ENCODE measurements at regions not wholly inside any gene's neighbourhood (a gene's known extent, or its start where the extent isn't known, plus 50 kb on each side); places are given as distances from the start of the nearest gene placed in this dataset.
A peak's percentile ranks its signal among the peaks of the same experiment; 100 is the strongest.
"Not testable (repeated sequence)": the region's sequence is repeated elsewhere in the genome, so short reads cannot be mapped to it uniquely, and the experiment has no call there.

- DNase-seq (peak in 1 of 10 donors; percentile 63), ATAC-seq (no peak)
- peaks cover 0 to 6% (median under 1%) of the 10 kb centered on the region in 4 donors for H3K4me1 Mint-ChIP-seq
- POLR2A ChIA-PET: no interaction called here
- no peak overlapping the region for H3K27ac Mint-ChIP-seq
- H3K27me3 Mint-ChIP-seq: peaks cover 10 to 72% (median 41%) of the 10 kb centered on the region in 5 donors
- no peaks in the 10 kb centered on the region for H3K36me3 Mint-ChIP-seq
- peaks cover 0 to 1% (median 0%) of the 10 kb centered on the region in 9 donors for H3K9me3 Mint-ChIP-seq
- no peak overlapping the region for H3K4me3 Mint-ChIP-seq
Observed at GRCh38 chr11:69912161-69912910, 93.1 kb upstream of the FGF3 start.

DNA sequence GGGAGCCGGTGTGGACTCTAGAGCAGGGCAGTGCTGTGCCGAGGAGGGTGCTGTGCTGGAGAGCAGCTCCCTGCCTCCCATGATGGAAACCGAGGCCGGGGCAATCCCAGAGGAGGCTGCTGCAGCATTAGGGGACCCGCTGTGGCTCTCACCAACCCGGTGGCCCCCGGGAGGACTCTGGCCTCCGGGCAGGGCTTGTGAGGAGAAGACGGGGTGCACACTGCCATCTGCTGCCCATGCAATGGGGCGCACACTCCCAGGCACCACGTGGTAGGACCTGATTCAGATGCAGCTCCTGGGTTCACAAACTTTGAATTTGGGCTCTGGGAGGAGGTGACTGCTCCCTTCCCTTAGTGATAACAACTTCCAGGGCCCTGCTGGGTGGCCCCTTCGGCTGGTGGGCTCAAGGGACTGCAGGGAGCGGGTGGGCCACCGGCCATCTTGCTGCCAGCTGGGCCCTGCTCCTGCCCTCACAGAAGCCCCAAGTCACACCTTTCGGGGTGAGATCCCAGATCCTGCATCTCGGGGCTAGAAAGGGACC is 93.8 kb upstream of the FGF3 start:
- no peaks in the 10 kb centered on the region for H3K36me3 Mint-ChIP-seq
- DNase-seq: no peak
- H3K4me3 Mint-ChIP-seq: no peak overlapping the region
- peaks cover 10 to 73% (median 45%) of the 10 kb centered on the region in 5 donors for H3K27me3 Mint-ChIP-seq
- peaks cover 0 to 6% (median under 1%) of the 10 kb centered on the region in 4 donors for H3K4me1 Mint-ChIP-seq
- ATAC-seq: no peak
- POLR2A ChIA-PET: no interaction called here
- peaks cover 0 to 1% (median 0%) of the 10 kb centered on the region in 9 donors for H3K9me3 Mint-ChIP-seq
- no peak overlapping the region for H3K27ac Mint-ChIP-seq

GRCh38 chr11:69913591-69914285 is 94.5 kb upstream of the FGF3 start:
- Mint-ChIP-seq H3K36me3 (no peaks in the 10 kb centered on the region), H3K9me3 (peaks cover 0 to 1% (median 0%) of the 10 kb centered on the region in 9 donors), H3K4me3 (no peak overlapping the region), H3K27me3 (peaks cover 8 to 71% (median 42%) of the 10 kb centered on the region in 5 donors), H3K27ac (no peak overlapping the region), H3K4me1 (peaks cover 0 to 6% (median 2%) of the 10 kb centered on the region in 4 donors)
- POLR2A ChIA-PET: no interaction called here
- ATAC-seq: no peak
- DNase-seq: peak in 1 of 10 donors; percentile 47

- ATAC-seq (no peak), DNase-seq (peak in 1 of 10 donors; percentile 62)
- Mint-ChIP-seq H3K4me1 (peaks cover 0 to 7% (median 4%) of the 10 kb centered on the region in 4 donors), H3K27me3 (peaks cover 11 to 71% (median 45%) of the 10 kb centered on the region in 5 donors), H3K4me3 (no peak overlapping the region), H3K36me3 (no peaks in the 10 kb centered on the region), H3K27ac (no peak overlapping the region), H3K9me3 (peaks cover 0 to 1% (median 0%) of the 10 kb centered on the region in 9 donors)
- POLR2A ChIA-PET: no interaction called here
Observed at GRCh38 chr11:69914286-69915150, 95.3 kb upstream of the FGF3 start.

DNA sequence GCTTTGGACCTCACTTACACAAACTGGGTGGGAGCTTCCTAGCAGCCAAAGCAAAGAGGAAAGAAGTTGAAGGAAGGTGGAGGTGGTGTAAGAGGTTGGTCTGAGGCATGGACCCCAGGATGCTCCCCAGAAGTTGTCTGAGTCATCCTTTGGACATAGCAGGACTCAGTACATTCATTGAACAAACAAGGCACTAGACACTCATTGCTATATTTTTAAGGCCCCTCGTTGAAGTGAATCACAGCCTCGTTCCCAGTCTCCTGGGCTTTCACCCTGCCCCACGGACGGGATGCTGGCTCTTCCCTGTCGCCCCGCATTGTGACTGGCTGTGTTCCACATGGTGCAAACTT is 95.9 kb upstream of the FGF3 start:
- ATAC-seq: no peak
- POLR2A ChIA-PET: no interaction called here
- no peaks in the 10 kb centered on the region for H3K36me3 Mint-ChIP-seq
- peaks cover 11 to 73% (median 46%) of the 10 kb centered on the region in 5 donors for H3K27me3 Mint-ChIP-seq
- peak overlapping the region in 1 of 10 donors; percentile 28 for H3K27ac Mint-ChIP-seq
- H3K9me3 Mint-ChIP-seq: peaks cover 0 to 1% (median 0%) of the 10 kb centered on the region in 9 donors
- H3K4me3 Mint-ChIP-seq: no peak overlapping the region
- peaks cover 0 to 7% (median 4%) of the 10 kb centered on the region in 4 donors for H3K4me1 Mint-ChIP-seq
- no peak for DNase-seq

- ATAC-seq (no peak), DNase-seq (peak in 4 of 10 donors; percentile 6 to 62 (median 8))
- peaks cover 0 to 7% (median 4%) of the 10 kb centered on the region in 4 donors for H3K4me1 Mint-ChIP-seq
- no peak overlapping the region for H3K4me3 Mint-ChIP-seq
- peaks cover 11 to 73% (median 46%) of the 10 kb centered on the region in 5 donors for H3K27me3 Mint-ChIP-seq
- H3K9me3 Mint-ChIP-seq: peaks cover 0 to 1% (median 0%) of the 10 kb centered on the region in 9 donors
- no peaks in the 10 kb centered on the region for H3K36me3 Mint-ChIP-seq
- peak overlapping the region in 1 of 10 donors; percentile 28 for H3K27ac Mint-ChIP-seq
- POLR2A ChIA-PET: no interaction called here
Observed at GRCh38 chr11:69915501-69916250, 96.5 kb upstream of the FGF3 start.

DNA sequence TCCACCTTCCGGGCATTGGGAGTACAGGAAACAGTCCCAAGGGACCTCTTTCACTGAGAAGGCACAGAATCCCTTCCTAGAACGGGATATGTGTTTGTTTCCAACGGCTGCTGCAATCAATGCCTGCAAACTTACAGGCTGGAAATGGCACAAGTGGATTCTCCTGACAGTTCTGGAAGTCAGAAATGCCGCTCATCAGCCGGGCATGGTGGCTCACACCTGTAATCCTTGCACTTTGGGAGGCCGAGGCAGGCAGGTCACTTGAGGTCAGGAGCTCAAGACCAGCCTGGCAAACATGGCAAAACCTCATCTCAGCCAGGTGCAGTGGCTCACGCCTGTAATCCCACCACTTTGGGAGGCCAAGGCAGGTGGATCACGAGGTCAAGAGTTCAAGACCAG is 97.0 kb upstream of the FGF3 start:
- H3K27me3 Mint-ChIP-seq: peaks cover 8 to 72% (median 43%) of the 10 kb centered on the region in 5 donors
- H3K4me1 Mint-ChIP-seq, H3K36me3 Mint-ChIP-seq, H3K9me3 Mint-ChIP-seq, H3K27ac Mint-ChIP-seq, ATAC-seq, H3K4me3 Mint-ChIP-seq, POLR2A ChIA-PET: not testable (repeated sequence)
- DNase-seq: peak in 1 of 10 donors; percentile 43

DNA sequence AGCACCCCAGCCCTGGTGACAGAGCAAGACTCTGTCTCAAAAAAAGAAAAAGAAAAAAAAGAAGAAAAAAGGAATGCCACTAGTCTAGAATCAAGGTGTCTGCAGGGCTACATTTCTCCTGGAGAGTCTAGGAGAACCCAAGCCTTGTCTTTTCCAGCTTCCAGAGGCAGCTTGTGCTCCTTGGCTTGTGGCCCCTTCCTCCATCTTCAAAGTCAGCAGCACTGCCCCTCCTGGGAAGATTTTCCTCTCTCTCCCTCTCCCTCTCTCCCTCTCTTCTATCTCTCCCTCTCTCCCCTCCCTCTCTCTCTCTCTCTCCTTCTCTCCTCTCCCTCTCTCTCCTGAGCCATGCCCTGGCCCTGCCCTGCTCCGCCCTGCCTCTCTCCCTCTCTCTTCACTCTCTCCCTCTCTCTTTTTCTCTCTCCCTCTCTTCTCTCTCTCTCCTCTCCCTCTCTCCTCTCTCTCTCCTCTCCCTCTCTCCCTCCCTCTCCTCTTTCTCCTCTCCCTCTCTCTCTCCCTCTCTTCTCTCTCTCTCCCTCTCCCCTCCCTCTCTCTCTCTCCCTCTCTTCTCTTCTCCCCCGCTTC is 97.7 kb upstream of the FGF3 start:
- peaks cover 0 to 7% (median 4%) of the 10 kb centered on the region in 4 donors for H3K4me1 Mint-ChIP-seq
- peaks cover 0 to 1% (median 0%) of the 10 kb centered on the region in 9 donors for H3K9me3 Mint-ChIP-seq
- H3K27me3 Mint-ChIP-seq: peaks cover 7 to 72% (median 44%) of the 10 kb centered on the region in 5 donors
- no peak overlapping the region for H3K4me3 Mint-ChIP-seq
- no peaks in the 10 kb centered on the region for H3K36me3 Mint-ChIP-seq
- POLR2A ChIA-PET: no interaction called here
- DNase-seq (no peak), ATAC-seq (no peak)
- no peak overlapping the region for H3K27ac Mint-ChIP-seq

- DNase-seq: no peak
- Mint-ChIP-seq H3K36me3 (no peaks in the 10 kb centered on the region), H3K9me3 (peaks cover 0 to 1% (median 0%) of the 10 kb centered on the region in 9 donors), H3K27ac (no peak overlapping the region), H3K4me3 (no peak overlapping the region), H3K27me3 (peaks cover 6 to 72% (median 44%) of the 10 kb centered on the region in 5 donors), H3K4me1 (peaks cover 0 to 7% (median 4%) of the 10 kb centered on the region in 4 donors)
- POLR2A ChIA-PET: no interaction called here
- no peak for ATAC-seq
Observed at GRCh38 chr11:69917529-69917928, 98.3 kb upstream of the FGF3 start.

DNA sequence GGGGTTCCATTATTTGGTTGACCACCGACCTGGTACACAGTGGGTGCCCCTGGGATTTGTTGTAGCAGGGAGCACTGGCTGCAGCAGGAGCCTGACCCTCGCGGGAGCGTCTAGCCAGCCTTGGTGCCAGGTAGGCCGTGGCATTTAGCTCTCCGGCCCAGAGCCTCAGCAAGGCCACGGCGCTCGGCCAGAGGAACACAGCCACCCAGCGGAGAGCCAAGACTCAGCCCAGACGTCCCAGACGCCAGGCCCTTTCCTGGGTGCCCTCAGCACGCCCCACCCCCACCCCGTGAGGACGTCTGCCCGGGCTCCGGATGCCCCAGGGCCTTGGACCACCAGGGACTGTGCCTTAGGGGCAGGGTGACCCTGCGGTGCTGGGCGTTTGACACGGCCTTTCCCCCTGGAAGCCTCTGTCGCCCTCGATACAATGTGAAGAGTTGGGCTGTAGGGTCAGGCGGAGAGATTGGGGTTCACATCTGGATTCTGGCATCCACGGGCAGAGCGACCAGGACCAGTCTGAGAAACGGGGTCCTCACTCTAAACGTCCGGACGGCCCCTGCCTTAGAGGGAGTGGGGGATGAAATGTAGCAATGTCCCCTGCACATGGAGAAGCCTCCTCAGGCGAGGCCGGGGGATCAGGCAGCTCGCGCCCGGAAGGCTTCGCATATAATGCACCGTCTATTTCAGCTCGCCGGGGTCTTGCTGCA is 99.2 kb upstream of the FGF3 start:
- H3K27me3 Mint-ChIP-seq: peaks cover 10 to 75% (median 49%) of the 10 kb centered on the region in 5 donors
- DNase-seq (no peak), ATAC-seq (no peak)
- no peak overlapping the region for H3K4me3 Mint-ChIP-seq
- peaks cover 0 to 1% (median 0%) of the 10 kb centered on the region in 9 donors for H3K9me3 Mint-ChIP-seq
- peaks cover 0 to 7% (median 4%) of the 10 kb centered on the region in 4 donors for H3K4me1 Mint-ChIP-seq
- POLR2A ChIA-PET: no interaction called here
- H3K36me3 Mint-ChIP-seq: no peaks in the 10 kb centered on the region
- H3K27ac Mint-ChIP-seq: peak overlapping the region in 1 of 10 donors; percentile 18

Data from naive thymus-derived CD8-positive, alpha-beta T cell (primary cell).